Ascending aorta (tissue), 2 donors: ENCODE measurements at regions not wholly inside any gene's neighbourhood (a gene's known extent, or its start where the extent isn't known, plus 50 kb on each side); places are given as distances from the start of the nearest gene placed in this dataset.

Source experiments
- DNase-seq, 2 donors: peaks; one replicate each; pipeline ENCODE4 v3.0.0-alpha.2; 2019; ENCODE audit warnings: low spot score in 2 of 2
- H3K27ac ChIP-seq, 2 donors: fragments of 200-600 bp; sonication (generic); one replicate each; pipeline ENCODE4 v1.5.1; 2016 to 2017; ENCODE audit warnings: mild to moderate bottlenecking in 1 of 2
- H3K27me3 ChIP-seq: fragments of 200-600 bp; sonication (generic); one replicate; pipeline ENCODE4 v1.5.1; 2017
- H3K36me3 ChIP-seq, 2 donors: fragments of 200-600 bp; sonication (generic); one replicate each; pipeline ENCODE4 v1.5.1; 2016
- H3K4me1 ChIP-seq, 2 donors: fragments of 200-600 bp; sonication (generic); one replicate each; pipeline ENCODE4 v1.5.1; 2016 to 2017; ENCODE audit warnings: mild to moderate bottlenecking in 1 of 2
- H3K4me3 ChIP-seq, 2 donors: fragments of 200-600 bp; sonication (generic); one replicate each; pipeline ENCODE4 v1.5.1; 2016 to 2017; ENCODE audit warnings: mild to moderate bottlenecking in 1 of 2
- H3K9me3 ChIP-seq, 2 donors: fragments of 200-600 bp; sonication (generic); one replicate each; pipeline ENCODE4 v1.5.1; 2016
- intact Hi-C: fragments of 100-400 bp; cut with DNase I; formaldehyde crosslinking; loops from one replicate; pipeline ENCODE4 v1.15.1; 2023
- TF ChIP-seq, protein P1 (sequence below), 3 experiments: fragments of 200-600 bp in 2 of 3; fragments of 450-650 bp in 1 of 3; sonication (generic) in 2 of 3; IDR thresholded peaks; one replicate each; pipeline ENCODE4 v1.5.1; 2016 to 2019; ENCODE audit warnings: antibody characterized with exemption in 3 of 3, mild to moderate bottlenecking in 1 of 3, moderate library complexity in 1 of 3

DNA sequence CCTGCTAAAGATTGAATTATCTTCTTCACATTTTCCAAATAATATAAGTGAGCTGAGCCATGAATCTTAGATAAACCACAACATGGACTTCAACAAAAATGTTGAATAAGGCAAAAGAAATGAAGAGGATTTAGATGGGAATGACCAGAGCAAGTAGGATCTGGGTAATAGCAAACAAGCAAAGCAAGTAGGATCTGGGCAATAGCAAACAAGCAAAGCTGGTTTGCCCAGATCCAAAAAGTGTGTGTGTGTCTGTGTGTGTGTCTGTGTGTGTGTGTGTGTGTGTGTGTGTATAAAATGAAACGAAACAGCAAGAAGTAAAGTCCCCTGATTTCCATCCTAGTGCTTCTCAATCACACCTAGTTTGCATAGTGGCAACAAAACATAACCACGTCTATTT, 549.1 kb downstream of the RERGL start:
- intact Hi-C loops: no loop called here

DNA sequence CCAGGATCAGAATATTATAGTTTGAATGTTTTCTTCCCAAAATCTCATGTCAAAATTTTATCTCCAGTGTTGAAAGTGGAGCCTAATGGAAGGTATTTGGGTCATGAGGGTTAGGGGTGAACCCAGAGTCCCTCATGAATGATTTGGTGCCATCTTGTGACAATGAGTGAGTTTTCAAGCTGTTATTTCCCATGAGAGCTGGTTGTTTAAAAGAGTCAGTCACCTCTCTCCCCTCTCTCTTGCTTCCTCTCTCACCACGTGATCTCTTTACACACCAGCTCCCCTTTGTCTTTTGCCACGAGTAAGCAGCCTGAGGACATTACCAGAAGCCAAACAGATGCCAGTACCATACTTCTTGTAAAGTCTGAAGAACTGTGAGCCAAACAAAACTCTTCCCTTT, 561.6 kb downstream of the RERGL start:
- Histone ChIP-seq H3K4me1 (no peaks in the 10 kb centered on the region), H3K27ac (no peak overlapping the region), H3K36me3 (no peaks in the 10 kb centered on the region), H3K4me3 (no peak overlapping the region), H3K27me3 (no peaks in the 10 kb centered on the region), H3K9me3 (no peaks in the 10 kb centered on the region)
- TF ChIP-seq, protein P1, sequence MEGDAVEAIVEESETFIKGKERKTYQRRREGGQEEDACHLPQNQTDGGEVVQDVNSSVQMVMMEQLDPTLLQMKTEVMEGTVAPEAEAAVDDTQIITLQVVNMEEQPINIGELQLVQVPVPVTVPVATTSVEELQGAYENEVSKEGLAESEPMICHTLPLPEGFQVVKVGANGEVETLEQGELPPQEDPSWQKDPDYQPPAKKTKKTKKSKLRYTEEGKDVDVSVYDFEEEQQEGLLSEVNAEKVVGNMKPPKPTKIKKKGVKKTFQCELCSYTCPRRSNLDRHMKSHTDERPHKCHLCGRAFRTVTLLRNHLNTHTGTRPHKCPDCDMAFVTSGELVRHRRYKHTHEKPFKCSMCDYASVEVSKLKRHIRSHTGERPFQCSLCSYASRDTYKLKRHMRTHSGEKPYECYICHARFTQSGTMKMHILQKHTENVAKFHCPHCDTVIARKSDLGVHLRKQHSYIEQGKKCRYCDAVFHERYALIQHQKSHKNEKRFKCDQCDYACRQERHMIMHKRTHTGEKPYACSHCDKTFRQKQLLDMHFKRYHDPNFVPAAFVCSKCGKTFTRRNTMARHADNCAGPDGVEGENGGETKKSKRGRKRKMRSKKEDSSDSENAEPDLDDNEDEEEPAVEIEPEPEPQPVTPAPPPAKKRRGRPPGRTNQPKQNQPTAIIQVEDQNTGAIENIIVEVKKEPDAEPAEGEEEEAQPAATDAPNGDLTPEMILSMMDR (IDR thresholded peaks at IDR 0.05): no peak
- DNase-seq: no peak
- intact Hi-C loops: no loop called here

More for the DNA sequence above, 549.1 kb downstream of the RERGL start:
- H3K4me3 ChIP-seq: no peak overlapping the region
- H3K4me1 ChIP-seq: no peaks in the 10 kb centered on the region
- no peak for DNase-seq
- H3K9me3 ChIP-seq: peaks cover 0 to 7% of the 10 kb centered on the region in 2 donors
- TF ChIP-seq, protein P1 (IDR thresholded peaks at IDR 0.05): no peak
- no peak overlapping the region for H3K27ac ChIP-seq
- H3K36me3 ChIP-seq: no peaks in the 10 kb centered on the region
- no peaks in the 10 kb centered on the region for H3K27me3 ChIP-seq

DNA sequence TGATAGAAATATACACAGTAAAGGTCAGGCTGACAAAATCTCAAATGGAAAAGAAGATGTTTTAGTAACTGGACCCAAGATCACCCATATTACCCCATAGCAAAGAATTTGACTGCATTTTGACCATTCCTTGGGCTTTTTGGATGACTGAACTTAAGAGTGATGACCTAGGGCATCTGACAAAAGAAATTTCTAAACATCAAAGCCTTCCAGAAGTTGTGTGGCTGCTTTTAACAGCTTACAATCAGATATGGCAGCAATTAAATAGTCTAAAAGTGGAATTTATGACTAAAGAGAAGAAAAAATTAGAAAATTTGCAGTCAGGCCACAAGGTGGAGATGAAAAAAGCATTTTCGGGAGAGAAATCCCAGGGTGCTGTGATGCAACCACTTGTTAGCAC, 563.0 kb downstream of the RERGL start:
- H3K27me3 ChIP-seq: no peaks in the 10 kb centered on the region
- DNase-seq: no peak
- no peak overlapping the region for H3K27ac ChIP-seq
- TF ChIP-seq, protein P1 (IDR thresholded peaks at IDR 0.05): no peak
- no peaks in the 10 kb centered on the region for H3K36me3 ChIP-seq
- H3K4me3 ChIP-seq: no peak overlapping the region
- intact Hi-C loops: no loop called here
- no peaks in the 10 kb centered on the region for H3K4me1 ChIP-seq
- H3K9me3 ChIP-seq: no peaks in the 10 kb centered on the region

GRCh38 chr12:17511369-17511768, 578.6 kb downstream of the RERGL start:
- intact Hi-C loops: no loop called here
- no peak overlapping the region for H3K4me3 ChIP-seq
- H3K36me3 ChIP-seq: no peaks in the 10 kb centered on the region
- H3K4me1 ChIP-seq: no peaks in the 10 kb centered on the region
- no peak for DNase-seq
- no peak overlapping the region for H3K27ac ChIP-seq
- H3K9me3 ChIP-seq: no peaks in the 10 kb centered on the region
- H3K27me3 ChIP-seq: no peaks in the 10 kb centered on the region
- TF ChIP-seq, protein P1 (IDR thresholded peaks at IDR 0.05): no peak

DNA sequence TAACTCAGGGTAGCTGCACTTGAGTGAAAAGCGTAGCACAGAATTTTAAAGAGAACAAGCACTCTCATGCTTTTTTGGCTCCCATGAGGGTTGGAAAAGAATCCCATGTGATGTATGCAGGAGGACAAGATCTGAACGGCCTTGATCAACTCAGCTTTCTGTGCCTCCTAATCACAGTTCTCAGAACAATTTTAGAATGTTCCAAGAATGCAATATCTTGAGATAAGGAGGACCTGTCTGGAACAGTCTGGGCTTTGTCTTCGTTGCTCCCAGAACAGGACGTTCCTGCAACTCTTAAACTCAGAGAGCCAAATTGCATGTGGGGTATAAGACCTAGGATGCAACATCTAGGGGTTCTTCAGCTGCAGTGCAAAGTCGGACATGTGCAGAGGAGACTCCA, 582.7 kb downstream of the RERGL start:
- Histone ChIP-seq H3K4me3 (no peak overlapping the region), H3K9me3 (no peaks in the 10 kb centered on the region), H3K27me3 (no peaks in the 10 kb centered on the region), H3K27ac (no peak overlapping the region), H3K36me3 (no peaks in the 10 kb centered on the region), H3K4me1 (no peaks in the 10 kb centered on the region)
- TF ChIP-seq, protein P1 (IDR thresholded peaks at IDR 0.05): no peak
- intact Hi-C loops: no loop called here
- DNase-seq: no peak

GRCh38 chr12:17503742-17504141, 586.3 kb downstream of the RERGL start:
- Histone ChIP-seq H3K4me1 (no peaks in the 10 kb centered on the region), H3K9me3 (no peaks in the 10 kb centered on the region), H3K27ac (no peak overlapping the region), H3K4me3 (no peak overlapping the region), H3K27me3 (no peaks in the 10 kb centered on the region), H3K36me3 (no peaks in the 10 kb centered on the region)
- no peak for DNase-seq
- intact Hi-C loops: no loop called here
- TF ChIP-seq, protein P1 (IDR thresholded peaks at IDR 0.05): no peak
